C4-2B (cell line): ENCODE measurements at regions not wholly inside any gene's neighbourhood (a gene's known extent, or its start where the extent isn't known, plus 50 kb on each side); places are given as distances from the start of the nearest gene placed in this dataset.

Experiments
- ZFX ChIP-seq: fragments of 450-650 bp; IDR thresholded peaks from 2 replicates; pipeline ENCODE4 v1.6.1; 2017
- TF ChIP-seq, protein P1 (sequence below): fragments of 450-650 bp; conservative IDR thresholded peaks from 2 replicates; pipeline ENCODE4 v1.5.1; 2017; ENCODE audit warnings: mild to moderate bottlenecking

DNA sequence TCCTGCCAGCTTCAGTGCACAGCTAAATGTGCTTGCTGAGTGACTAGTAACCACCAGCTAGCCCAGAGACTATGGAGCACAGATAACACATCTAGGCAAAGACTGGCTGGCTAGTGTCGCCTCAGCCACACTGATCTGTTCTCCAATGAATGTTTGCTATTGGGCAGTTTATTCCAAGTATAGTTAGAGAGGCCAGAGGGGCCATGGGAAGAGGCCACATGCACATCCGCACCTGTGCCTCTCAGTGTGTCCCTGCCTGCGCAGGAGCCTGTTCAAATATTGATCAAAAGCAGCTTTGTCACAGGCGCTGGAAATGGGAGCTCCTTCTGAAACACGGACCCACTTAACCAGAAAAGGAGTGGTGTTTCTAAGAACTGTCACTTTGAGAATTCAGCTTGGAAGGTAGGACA is 51.3 kb upstream of the ATP1A1 start:
- TF ChIP-seq, protein P1, sequence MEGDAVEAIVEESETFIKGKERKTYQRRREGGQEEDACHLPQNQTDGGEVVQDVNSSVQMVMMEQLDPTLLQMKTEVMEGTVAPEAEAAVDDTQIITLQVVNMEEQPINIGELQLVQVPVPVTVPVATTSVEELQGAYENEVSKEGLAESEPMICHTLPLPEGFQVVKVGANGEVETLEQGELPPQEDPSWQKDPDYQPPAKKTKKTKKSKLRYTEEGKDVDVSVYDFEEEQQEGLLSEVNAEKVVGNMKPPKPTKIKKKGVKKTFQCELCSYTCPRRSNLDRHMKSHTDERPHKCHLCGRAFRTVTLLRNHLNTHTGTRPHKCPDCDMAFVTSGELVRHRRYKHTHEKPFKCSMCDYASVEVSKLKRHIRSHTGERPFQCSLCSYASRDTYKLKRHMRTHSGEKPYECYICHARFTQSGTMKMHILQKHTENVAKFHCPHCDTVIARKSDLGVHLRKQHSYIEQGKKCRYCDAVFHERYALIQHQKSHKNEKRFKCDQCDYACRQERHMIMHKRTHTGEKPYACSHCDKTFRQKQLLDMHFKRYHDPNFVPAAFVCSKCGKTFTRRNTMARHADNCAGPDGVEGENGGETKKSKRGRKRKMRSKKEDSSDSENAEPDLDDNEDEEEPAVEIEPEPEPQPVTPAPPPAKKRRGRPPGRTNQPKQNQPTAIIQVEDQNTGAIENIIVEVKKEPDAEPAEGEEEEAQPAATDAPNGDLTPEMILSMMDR, result no peak
- TF ChIP-seq ZFX, result no peak
